WI38 (cell line): ENCODE measurements at regions not wholly inside any gene's neighbourhood (a gene's known extent, or its start where the extent isn't known, plus 50 kb on each side); places are given as distances from the start of the nearest gene placed in this dataset.

Experiments
- H3K4me3 ChIP-seq: 2 replicates; pipeline ENCODE4 v1.5.1; 2011; ENCODE audit warnings: low read depth, mild to moderate bottlenecking, control low read depth, low read length
- CTCF ChIP-seq: IDR thresholded peaks from 2 replicates; pipeline ENCODE4 v1.5.1; 2012; ENCODE audit warnings: low read depth, mild to moderate bottlenecking, control low read depth, low read length

- H3K4me3 ChIP-seq = no peak overlapping the region
- no peak for TF ChIP-seq CTCF
Measured at GRCh38 chr2:238655974-238656722, 191.7 kb upstream of the TWIST2 start.

- no peak overlapping the region for H3K4me3 ChIP-seq
- no peak for TF ChIP-seq CTCF
Measured at GRCh38 chr2:238657132-238658053, 190.5 kb upstream of the TWIST2 start.

- no peak for TF ChIP-seq CTCF
- H3K4me3 ChIP-seq = no peak overlapping the region
Measured at GRCh38 chr2:238658054-238658407, 189.9 kb upstream of the TWIST2 start.

- H3K4me3 ChIP-seq = no peak overlapping the region
- TF ChIP-seq CTCF = no peak
Measured at GRCh38 chr2:238658820-238659219, 189.1 kb upstream of the TWIST2 start.

- no peak for TF ChIP-seq CTCF
- H3K4me3 ChIP-seq = no peak overlapping the region
Measured at GRCh38 chr2:238659231-238659630, 188.7 kb upstream of the TWIST2 start.

GRCh38 chr2:238663586-238663985 is 184.3 kb upstream of the TWIST2 start:
- H3K4me3 ChIP-seq = no peak overlapping the region
- no peak for TF ChIP-seq CTCF

- TF ChIP-seq CTCF = no peak
Measured at GRCh38 chr2:238665919-238666318, 182.0 kb upstream of the TWIST2 start.

More at GRCh38 chr2:238665919-238666318, 182.0 kb upstream of the TWIST2 start:
- no peak overlapping the region for H3K4me3 ChIP-seq
